Left forelimb (tissue), 1 donor: ENCODE measurements at regions not wholly inside any gene's neighbourhood (a gene's known extent, or its start where the extent isn't known, plus 50 kb on each side); places are given as distances from the start of the nearest gene placed in this dataset.
"Not testable (repeated sequence)": the region's sequence is repeated elsewhere in the genome, so short reads cannot be mapped to it uniquely, and the experiment has no call there.

Experiments
- DNase-seq: peaks from one replicate; pipeline ENCODE4 v3.0.0-alpha.2; 2018; ENCODE audit warnings: low spot score

DNA sequence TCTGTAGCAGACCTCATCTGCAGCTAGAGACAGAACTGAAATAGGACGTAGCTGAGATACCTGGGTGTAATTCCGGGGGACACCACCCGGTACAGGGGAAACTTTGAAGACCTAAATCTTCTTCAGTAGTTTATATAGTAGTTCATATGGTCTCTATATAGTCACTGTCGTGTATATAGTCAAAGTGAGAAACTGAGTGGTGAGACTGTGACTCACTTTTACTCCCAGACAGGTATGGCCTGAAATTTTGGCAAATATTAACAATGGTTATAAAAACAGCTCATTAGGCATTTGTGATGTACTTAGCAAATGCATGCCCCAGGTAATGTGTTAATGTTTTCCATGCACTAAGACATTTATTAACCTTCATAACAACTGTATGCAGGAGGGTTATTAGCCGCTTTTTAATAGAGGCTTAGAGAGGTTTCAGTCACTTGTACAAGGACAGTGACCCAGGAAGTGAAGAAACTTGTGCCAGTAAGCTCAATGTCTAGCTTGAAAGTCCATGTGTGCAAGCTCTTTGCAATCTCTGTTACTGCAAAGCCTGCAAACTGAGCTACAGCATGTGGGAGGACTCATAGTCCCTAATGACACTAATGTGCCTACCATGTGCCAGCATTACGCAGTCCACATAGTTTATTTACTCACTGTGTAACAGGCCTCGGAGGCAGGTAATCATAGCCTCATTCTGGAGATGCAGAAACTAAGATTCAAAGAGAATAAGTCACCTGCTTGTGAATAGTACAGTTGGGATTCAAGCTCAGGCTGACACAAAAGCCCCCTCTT lies 165.4 kb upstream of the CHD6 start:
- DNase-seq, result no peak

DNA sequence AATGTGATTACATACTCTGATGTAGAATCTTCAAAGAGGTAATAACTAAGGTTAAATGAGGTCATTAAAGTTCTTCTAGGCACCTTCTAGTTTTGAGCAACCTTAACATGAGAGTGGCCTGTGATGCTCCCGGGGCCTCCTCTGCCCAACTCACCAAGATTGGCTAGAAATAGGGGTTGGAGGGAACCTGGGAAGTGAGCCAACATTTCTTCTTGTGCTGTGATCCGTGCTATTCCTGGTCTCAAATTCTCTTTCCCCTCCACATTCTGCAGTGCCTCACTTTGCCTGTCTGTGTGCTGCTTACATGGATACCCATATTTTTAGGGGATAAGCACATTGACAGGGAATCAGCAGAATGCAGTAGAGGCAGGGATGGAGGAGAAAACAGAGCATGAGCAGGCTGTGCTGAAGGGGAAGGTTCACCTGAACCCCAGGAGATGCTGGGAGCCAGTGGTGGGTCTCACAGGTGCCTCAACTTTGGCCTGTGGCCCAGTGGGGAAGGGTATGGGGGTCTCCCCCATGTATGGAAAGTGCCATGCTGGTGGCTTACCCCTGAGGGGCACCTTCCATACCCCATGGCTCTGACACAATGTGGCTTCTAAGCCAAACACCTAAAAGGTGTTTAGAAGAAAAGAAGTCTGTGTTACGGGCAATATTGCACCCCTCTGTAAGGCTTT lies 164.7 kb upstream of the CHD6 start:
- DNase-seq, result no peak

DNA sequence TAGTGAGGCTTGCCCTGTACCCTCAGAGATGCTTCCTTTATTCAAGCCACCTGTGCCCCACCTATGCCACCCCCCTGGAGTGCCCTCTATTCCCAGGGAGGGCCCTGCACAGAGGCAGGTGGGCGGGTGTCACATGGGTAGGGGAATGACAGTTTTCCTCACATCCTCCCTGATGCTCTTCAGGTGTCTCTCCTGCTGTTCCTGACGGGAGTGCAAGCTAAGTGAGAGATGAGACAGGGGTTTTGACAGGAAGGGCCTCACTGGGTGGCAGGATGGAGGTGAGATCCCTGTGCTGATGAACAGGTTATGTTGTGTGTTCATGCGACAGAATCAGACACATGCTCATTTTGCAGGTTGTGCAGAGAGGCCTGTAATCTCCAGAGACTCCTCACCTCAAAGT lies 164.1 kb upstream of the CHD6 start:
- DNase-seq, result no peak

DNA sequence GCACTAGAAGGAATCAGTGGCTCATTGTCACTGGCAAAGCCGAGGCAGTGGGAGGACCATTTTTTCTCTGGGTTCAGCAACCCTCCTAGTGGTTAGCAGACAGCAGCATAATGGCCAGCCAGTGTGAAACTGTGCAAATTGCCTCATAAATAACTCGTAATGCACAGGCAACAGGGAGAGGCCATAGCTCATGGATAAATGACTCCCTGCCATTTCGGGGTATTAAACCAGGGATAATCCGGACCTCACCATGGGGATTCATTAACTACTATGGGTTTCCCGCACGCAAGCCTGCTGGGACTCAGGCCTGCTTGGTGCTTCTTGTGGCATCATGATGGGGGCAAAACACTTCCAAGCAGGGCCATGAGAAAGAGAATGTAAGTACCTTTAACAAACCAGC lies 158.2 kb upstream of the CHD6 start:
- DNase-seq, result no peak

- no peak for DNase-seq
These were observed 156.1 kb upstream of the CHD6 start for GRCh38 chr20:41774291-41774690.

DNA sequence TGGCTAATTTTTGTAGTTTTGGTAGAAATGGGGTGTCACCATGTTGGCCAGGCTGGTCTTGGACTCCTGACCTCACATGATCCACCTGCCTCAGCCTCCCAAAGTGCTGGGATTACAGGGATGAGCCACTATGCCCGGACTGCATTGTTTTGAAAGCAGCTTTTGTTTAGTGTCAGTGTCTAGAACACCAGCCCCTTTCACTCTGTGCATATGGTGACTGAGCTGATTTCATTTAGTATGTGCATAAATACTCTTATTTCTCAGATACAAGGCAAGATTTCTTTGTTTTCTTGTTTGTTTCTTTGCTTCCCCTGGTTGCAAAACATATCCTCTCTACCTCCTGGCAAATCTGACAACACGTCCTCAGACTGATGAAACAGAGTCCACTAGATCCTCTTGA lies 152.8 kb upstream of the CHD6 start:
- DNase-seq, result no peak

- DNase-seq, result no peak
These were observed 152.2 kb upstream of the CHD6 start for GRCh38 chr20:41770427-41770826.

DNA sequence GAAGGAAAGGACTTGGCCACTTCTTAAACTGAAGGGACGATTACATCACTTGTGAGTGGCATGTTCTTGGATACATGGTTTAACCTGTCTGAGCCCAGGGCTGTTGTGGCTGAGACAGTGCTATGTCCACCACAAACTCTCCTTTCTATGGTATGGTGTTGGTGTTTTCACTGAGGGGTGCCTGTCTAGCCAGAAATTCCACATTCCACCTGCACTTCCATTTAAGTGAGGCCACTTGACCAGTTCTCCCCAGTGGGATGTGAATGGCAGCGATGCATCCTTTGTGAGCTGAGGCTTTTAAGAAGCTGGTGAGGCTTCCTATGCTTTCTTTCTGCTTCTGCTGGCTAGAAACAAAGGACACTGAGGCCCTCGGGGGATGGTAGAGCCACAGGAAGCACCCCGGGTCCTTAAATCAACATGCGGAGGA lies 151.4 kb upstream of the CHD6 start:
- no peak for DNase-seq

GRCh38 chr20:41750137-41750536 lies 132.0 kb upstream of the CHD6 start:
- no peak for DNase-seq

GRCh38 chr20:41748756-41749582 lies 130.8 kb upstream of the CHD6 start:
- no peak for DNase-seq

DNA sequence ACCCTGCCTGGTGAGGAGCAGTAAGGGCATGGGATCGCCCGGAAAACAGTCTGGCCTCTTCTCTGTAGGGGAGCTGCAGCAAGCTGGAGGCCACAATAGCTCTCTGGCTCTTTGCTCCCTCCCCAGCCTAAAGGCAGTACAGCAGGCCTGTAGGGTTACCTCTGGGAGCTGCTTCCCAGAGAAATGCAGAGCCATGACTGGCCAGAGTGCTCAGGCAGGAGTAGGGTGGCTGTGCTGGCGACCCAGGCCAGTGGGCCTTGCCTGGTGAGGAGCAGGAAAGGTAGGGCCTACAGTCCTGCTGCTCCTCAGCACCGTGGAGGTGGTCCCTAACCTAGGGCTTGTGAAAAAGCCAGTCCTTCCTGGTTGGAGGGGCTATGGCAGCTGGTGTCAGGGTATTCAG lies 129.9 kb upstream of the CHD6 start:
- DNase-seq, result no peak

DNA sequence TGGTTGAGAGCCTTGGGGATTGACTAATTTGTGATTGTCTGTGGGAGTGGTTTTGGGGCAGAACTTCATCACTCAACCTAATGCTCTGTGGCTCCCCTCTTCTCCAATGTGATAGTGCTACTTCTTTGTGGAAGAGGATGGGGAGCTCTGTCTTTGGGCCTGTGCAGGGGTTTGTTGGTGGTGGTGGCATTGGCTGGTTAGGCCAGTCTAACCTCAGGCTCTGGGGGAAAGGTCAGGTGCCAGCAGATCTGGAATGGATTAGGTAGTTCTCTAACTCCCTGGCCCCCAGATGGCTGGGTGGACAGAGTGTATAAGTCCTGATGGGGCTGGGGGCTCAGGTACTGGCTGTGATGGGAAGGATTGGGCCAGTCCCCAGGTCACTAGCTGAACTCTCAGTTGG lies 129.0 kb upstream of the CHD6 start:
- no peak for DNase-seq

DNA sequence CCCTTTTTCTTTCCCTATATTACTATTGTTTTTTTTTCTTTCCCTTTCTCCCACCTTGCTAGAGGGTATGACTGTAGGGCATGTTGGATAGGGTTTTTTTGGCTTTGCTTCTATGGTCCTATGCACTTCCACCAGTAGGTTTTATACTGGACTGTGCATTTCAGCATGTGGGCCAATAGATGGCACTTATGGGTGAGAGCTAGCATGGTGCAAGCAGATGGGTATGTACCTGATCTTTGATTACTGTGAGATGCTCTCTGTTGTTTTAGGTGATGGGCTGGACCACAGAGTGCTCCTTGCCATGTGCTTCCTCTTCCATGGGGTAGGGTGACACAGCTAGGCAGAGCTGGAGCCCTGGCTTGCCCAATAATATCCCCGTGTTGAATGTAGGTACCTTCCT lies 128.5 kb upstream of the CHD6 start:
- no peak for DNase-seq

GRCh38 chr20:41738604-41739206 lies 120.5 kb upstream of the CHD6 start:
- no peak for DNase-seq

GRCh38 chr20:41735949-41736348 lies 117.8 kb upstream of the CHD6 start:
- no peak for DNase-seq

- no peak for DNase-seq
These were observed 116.3 kb upstream of the CHD6 start for GRCh38 chr20:41734506-41734945.

GRCh38 chr20:41733151-41733550 lies 115.0 kb upstream of the CHD6 start:
- no peak for DNase-seq

GRCh38 chr20:41731198-41731597 lies 113.0 kb upstream of the CHD6 start:
- DNase-seq, result not testable (repeated sequence)

- DNase-seq, result not testable (repeated sequence)
These were observed 109.5 kb upstream of the CHD6 start for GRCh38 chr20:41727681-41728080.

DNA sequence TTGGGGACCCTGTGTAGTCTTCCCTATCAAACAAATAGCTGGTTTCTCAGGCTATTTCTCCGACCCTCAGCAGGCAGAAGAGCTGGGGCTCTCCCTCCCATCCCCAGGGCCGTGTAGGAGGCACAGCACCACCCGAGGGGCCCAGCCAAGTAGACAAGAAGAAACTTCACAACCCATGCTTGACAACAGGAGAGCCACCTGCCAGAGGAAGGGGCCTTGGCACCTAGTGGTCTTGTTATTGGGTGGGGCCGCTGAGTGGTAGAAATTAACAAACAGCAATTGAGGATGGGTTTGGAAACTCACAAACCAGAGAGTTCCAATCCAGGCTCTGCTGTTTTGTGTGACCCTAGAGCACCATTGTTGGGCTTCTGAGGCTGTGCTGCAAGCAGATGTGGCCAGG lies 108.5 kb upstream of the CHD6 start:
- DNase-seq, result no peak

DNA sequence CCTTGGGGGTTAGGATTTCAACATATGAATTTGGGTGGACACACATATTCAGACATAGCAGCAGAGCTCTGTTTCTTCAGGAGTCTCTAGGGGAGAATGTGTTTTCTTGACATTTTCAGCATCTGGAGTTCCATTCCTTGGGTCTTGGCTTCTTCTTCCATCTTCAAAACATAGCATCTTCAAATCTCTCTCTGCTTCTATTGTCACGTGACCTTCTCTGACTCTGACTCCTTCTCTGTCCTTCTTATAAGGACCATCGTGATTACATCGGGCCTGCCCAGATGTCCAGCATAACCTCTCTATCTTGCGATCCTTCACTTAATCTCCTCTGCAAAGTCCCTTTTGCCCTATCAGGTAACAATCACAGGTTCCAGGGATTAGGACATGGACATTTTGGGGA lies 101.0 kb upstream of the CHD6 start:
- DNase-seq, result no peak

DNA sequence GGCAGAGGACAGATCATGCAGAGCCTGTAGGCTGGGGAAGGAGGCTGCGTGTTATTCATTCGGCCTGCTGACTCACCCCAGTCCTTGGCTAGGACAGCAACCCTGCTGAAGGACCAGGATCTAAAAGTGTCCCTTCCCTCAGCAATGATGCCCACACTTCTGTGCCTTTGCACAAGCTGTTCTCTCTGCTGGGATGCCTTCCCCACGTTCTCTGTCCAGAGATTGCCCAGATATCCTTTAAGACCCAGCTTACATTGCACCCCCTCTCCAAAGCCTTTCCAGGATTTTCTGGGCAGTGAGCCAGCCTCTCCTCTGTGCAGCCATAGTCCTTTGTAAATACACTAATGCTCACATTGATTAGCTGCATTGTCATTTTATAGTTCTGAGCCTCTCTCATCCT lies 99.3 kb upstream of the CHD6 start:
- no peak for DNase-seq
